ENCODE measurements at regions not wholly inside any gene's neighbourhood (a gene's known extent, or its start where the extent isn't known, plus 50 kb on each side); places are given as distances from the start of the nearest gene placed in this dataset.

DNA sequence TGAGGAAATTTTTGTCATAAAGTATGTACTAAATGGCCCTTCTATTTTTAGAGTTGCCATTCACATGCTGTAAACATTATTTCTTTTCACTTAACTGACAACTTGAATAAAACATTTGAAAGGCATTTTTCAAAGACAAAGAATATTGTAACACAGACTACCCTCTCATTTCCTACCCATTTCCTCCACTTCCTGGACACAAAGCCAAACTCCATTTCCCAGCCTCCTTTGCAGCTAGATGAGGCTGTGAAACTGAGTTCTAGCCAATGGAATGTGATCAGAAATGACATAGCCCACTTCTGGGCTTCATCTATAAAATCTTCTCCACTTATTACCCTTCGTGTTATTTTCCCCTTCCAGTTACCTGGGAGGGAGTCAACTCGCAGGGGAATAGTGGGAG, 288.9 kb upstream of the DPH6 start:
- TF ChIP-seq ZFX (IDR thresholded peaks at IDR 0.05), result no peak
- TF ChIP-seq, protein P1, sequence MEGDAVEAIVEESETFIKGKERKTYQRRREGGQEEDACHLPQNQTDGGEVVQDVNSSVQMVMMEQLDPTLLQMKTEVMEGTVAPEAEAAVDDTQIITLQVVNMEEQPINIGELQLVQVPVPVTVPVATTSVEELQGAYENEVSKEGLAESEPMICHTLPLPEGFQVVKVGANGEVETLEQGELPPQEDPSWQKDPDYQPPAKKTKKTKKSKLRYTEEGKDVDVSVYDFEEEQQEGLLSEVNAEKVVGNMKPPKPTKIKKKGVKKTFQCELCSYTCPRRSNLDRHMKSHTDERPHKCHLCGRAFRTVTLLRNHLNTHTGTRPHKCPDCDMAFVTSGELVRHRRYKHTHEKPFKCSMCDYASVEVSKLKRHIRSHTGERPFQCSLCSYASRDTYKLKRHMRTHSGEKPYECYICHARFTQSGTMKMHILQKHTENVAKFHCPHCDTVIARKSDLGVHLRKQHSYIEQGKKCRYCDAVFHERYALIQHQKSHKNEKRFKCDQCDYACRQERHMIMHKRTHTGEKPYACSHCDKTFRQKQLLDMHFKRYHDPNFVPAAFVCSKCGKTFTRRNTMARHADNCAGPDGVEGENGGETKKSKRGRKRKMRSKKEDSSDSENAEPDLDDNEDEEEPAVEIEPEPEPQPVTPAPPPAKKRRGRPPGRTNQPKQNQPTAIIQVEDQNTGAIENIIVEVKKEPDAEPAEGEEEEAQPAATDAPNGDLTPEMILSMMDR (conservative IDR thresholded peaks at IDR 0.05), result no peak
- H3K27ac ChIP-seq, result no peak overlapping the region

DNA sequence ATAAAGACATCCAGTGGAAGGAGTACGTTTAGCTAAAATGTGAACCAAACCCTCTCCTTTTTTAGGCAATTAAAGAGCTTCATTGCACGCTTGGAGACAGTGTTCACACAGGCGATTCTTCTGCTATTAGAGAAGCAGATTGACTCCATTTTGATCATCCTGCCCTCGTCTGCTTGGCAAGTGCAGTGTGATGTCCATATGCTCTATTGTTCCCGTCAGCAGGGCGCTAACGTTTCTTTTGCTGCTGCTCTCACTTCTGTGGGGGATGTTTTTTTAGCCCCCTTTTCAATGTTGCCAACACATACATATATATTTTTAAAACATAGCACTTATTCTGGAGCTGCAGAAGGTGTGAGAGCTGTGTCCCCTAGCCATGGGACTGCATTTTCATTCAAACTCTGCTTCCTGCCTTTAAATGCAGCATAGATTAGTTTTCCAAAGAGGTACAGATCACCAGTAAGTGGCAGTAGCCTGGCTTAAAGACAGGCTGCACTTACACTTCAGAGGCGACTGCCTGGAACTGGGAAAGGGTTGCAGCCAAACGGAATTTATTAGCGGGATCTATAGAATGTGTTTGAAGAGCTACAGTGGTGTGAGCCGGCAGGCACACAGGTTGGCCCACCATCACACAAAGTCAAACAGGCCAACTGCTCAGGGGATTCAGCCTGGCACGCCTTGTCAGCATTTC, 292.6 kb upstream of the DPH6 start:
- H3K27ac ChIP-seq, result no peak overlapping the region
- TF ChIP-seq, protein P1 (conservative IDR thresholded peaks at IDR 0.05), result no peak
- TF ChIP-seq ZFX (IDR thresholded peaks at IDR 0.05), result no peak

DNA sequence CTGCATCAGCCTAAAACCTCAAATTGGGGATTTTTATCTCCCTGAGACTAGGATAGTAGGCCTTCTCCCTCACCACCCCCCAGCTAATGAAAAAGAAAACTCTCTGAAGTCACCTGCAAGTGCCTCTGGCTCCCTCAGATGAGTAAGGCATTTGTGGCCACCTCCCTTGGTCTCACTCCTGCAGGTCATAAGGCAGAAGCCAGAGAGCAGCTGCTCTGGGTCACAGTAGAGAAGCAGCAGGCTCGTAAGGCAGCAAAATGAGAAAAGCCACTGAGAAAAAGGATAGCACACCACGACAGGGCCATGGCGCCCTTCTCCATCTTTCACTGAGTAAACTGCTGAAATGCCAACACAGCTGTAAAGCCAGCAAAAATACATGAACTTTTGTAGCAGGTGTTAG, 296.7 kb upstream of the DPH6 start:
- no peak overlapping the region for H3K27ac ChIP-seq
- TF ChIP-seq, protein P1 (conservative IDR thresholded peaks at IDR 0.05), result no peak
- TF ChIP-seq ZFX (IDR thresholded peaks at IDR 0.05), result no peak

DNA sequence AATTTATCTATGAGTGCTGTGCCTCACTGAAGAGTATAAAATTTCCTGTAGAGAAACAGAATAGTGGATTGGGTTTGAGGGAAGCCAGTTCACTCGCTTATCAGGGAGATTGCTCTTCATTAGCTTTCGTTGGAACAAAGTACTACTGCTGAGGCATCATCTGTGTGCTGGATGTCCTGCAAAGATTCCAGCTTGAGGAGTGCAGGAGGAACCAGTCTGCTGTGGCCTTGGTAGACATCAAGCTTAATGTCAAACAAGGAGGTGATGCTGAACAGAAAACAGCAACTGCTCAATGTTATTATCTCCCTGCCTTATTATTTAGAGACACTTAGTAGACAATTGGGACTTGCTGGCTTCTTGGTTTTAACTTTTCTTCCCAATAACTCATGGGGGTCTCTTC, 297.5 kb upstream of the DPH6 start:
- TF ChIP-seq ZFX (IDR thresholded peaks at IDR 0.05), result no peak
- TF ChIP-seq, protein P1 (conservative IDR thresholded peaks at IDR 0.05), result no peak
- H3K27ac ChIP-seq, result no peak overlapping the region

DNA sequence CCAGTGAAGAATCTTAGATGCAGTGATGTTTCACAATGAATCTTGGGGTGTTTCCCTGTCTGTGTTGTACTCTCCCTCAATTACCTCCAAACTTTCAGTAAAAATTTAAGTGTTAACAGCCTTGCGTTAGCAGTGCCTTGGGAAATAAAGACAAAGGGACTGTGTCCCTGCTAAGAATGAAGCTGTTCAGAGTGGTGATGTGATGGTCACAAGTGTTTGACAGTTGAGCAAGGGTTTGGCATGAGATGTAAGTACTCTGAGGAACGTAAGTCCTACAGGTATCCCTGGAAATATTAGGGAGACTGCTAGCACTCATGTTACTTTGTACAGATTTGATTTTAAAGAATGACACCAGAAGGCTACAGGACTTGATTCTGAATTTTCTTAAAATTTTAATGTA, 304.3 kb upstream of the DPH6 start:
- H3K27ac ChIP-seq, result no peak overlapping the region
- TF ChIP-seq, protein P1 (conservative IDR thresholded peaks at IDR 0.05), result no peak
- TF ChIP-seq ZFX (IDR thresholded peaks at IDR 0.05), result no peak

DNA sequence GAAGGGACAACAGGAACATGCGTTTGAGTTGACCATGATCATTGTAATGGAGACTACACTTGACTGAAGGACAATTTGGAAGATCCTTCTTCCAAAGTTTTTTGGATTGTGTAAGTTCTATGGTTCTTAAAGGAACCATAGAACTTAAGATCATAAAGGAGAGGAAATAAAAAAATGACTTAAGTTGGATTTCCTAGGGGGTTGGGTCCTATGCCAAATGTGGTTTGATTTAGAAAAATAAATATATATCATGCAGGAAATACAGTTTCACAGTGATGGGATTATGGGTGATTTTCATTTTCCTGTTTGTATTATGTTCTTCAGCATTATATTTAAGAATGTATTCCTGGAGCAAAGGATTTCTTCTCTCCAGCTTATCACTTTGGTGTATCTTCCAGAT, 305.5 kb upstream of the DPH6 start:
- no peak overlapping the region for H3K27ac ChIP-seq

DNA sequence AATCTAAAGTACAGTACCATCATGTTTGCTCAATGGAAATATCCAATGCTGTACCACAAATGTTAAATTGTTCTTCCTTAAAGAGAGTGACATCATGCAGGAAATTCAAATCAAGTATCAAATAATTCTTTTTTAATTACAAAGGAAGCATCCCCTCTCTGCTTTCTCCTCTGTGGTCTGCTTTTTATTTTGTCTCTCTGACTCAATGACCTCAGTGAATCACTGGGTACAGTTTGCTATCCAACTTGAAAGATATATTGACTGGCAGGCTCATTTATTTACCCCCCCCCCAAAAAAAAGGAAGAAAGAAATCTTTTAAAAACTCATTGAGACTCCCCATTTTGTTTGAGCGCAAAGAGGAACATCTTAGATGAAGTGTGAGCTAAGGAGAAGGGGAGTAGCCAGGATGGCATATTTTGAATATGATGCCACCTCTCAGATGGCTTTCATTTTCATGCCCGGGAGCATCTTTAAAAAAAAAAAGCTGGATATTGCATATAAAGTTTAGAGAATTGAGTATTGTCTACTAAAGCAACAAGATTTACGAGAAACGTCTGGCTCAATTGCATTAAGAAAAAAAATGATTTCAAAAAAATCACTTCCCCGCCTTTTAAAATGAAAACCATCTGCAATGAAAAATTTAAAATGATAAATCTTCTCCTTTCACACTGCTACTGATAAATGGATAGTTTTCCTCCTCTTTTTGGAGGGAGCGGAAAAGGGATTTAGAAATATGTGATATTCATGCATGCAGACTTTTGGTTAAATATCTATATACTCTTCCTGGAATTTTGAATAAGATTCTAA, 307.1 kb upstream of the DPH6 start:
- TF ChIP-seq, protein P1 (conservative IDR thresholded peaks at IDR 0.05), result no peak
- H3K27ac ChIP-seq, result no peak overlapping the region

More for the DNA sequence above, 305.5 kb upstream of the DPH6 start:
- TF ChIP-seq, protein P1 (conservative IDR thresholded peaks at IDR 0.05), result no peak
- TF ChIP-seq ZFX (IDR thresholded peaks at IDR 0.05), result no peak

All from C4-2B (cell line).